Aorta (tissue), 5 donors: ENCODE measurements at regions not wholly inside any gene's neighbourhood (a gene's known extent, or its start where the extent isn't known, plus 50 kb on each side); places are given as distances from the start of the nearest gene placed in this dataset.

Experiments used
- ATAC-seq: fragments of 200-7000 bp; cut with Tn5 transposase; one replicate; pipeline ENCODE4 v1.9.1; 2022; ENCODE audit warnings: moderate library complexity; ENCODE audit not compliant: low FRiP score
- DNase-seq, 2 donors: peaks; one replicate each; pipeline ENCODE4 v3.0.0-alpha.2; 2020
- H3K27ac ChIP-seq, 2 donors: one replicate each; pipeline ENCODE4 v1.5.1; 2013; ENCODE audit warnings: low read length in 2 of 2, mild to moderate bottlenecking in 2 of 2, moderate library complexity in 2 of 2, control low read depth in 1 of 2, inconsistent platforms in 1 of 2, low read depth in 1 of 2
- H3K27me3 ChIP-seq, 2 donors: one replicate each; pipeline ENCODE4 v1.6.1; 2013; ENCODE audit warnings: control low read depth in 1 of 2, low read length in 1 of 2, mild to moderate bottlenecking in 1 of 2, moderate library complexity in 1 of 2; ENCODE audit not compliant: insufficient read depth in 2 of 2, control insufficient read depth in 1 of 2
- H3K36me3 ChIP-seq, 2 donors: one replicate each; pipeline ENCODE4 v1.6.1; 2013; ENCODE audit warnings: control low read depth in 1 of 2, low read length in 1 of 2, mild to moderate bottlenecking in 1 of 2; ENCODE audit not compliant: insufficient read depth in 2 of 2, control insufficient read depth in 1 of 2
- H3K4me1 ChIP-seq, 2 donors: one replicate each; pipeline ENCODE4 v1.6.1; 2013; ENCODE audit warnings: low read length in 2 of 2, control low read depth in 1 of 2, mild to moderate bottlenecking in 1 of 2, moderate library complexity in 1 of 2; ENCODE audit not compliant: insufficient read depth in 2 of 2, control insufficient read depth in 1 of 2
- H3K4me3 ChIP-seq, 2 donors: one replicate each; pipeline ENCODE4 v1.5.1; 2013; ENCODE audit warnings: low read length in 2 of 2, control low read depth in 1 of 2, mild to moderate bottlenecking in 1 of 2
- H3K9me3 ChIP-seq: one replicate; pipeline ENCODE4 v1.6.1; 2013; ENCODE audit warnings: mild to moderate bottlenecking, low read length; ENCODE audit not compliant: control insufficient read depth
- WGBS, 2 donors: extraction: QIAGEN DNeasy Blood & Tissue Kit; methylation state at CpG; one replicate each; pipeline ENCODE4 v1.1.7; 2013; 5-methylcytosine and 5-hydroxymethylcytosine counted together
- intact Hi-C, 2 donors: fragments of 100-400 bp; cut with DNase I; formaldehyde crosslinking; loops; one replicate each; pipeline versions ENCODE4 v1.14.2 to v1.15.0; 2022
- donor health status: healthy with polysubstance abuse.
- donor health status: Bipolar disorder and iron deficiency.
- donor health status: DM: no; HTN: no; CAD: no.
- donor health status: DM: no; HTN: no; CAD: no.
- donor health status: DM: yes; HTN: yes; CAD: no.

- H3K4me3 ChIP-seq, result no peak overlapping the region
- H3K4me1 ChIP-seq, result no peaks in the 10 kb centered on the region
- WGBS, 2 donors, result 92% methylated on average over 30 of the region's 30 CpGs
- no peaks in the 10 kb centered on the region for H3K27me3 ChIP-seq
- H3K27ac ChIP-seq, result no peak overlapping the region
- no peak for DNase-seq
- ATAC-seq, result no peak
- H3K9me3 ChIP-seq, result no peaks in the 10 kb centered on the region
- H3K36me3 ChIP-seq, result no peaks in the 10 kb centered on the region
- intact Hi-C loops, result no loop called here
Observed at GRCh38 chr7:340979-341694, 51.2 kb downstream of the FOXL3 start.

GRCh38 chr7:341841-342638, 52.1 kb downstream of the FOXL3 start:
- DNase-seq, result peak in 1 of 2 donors; percentile 71
- H3K4me3 ChIP-seq, result no peak overlapping the region
- WGBS, 2 donors, result 27 to 28% methylated on average over 27 of the region's 27 CpGs
- H3K27ac ChIP-seq, result no peak overlapping the region
- no peaks in the 10 kb centered on the region for H3K36me3 ChIP-seq
- H3K27me3 ChIP-seq, result no peaks in the 10 kb centered on the region
- peak; percentile 20 for ATAC-seq
- no peaks in the 10 kb centered on the region for H3K9me3 ChIP-seq
- no peaks in the 10 kb centered on the region for H3K4me1 ChIP-seq
- intact Hi-C loops, result no loop called here

GRCh38 chr7:342681-343216, 52.8 kb downstream of the FOXL3 start:
- WGBS, 2 donors, result 92 to 96% methylated on average over 10 of the region's 10 CpGs
- H3K27me3 ChIP-seq, result no peaks in the 10 kb centered on the region
- H3K4me1 ChIP-seq, result no peaks in the 10 kb centered on the region
- no peaks in the 10 kb centered on the region for H3K36me3 ChIP-seq
- H3K27ac ChIP-seq, result no peak overlapping the region
- ATAC-seq (no peak), DNase-seq (no peak)
- intact Hi-C loops, result no loop called here
- H3K4me3 ChIP-seq, result no peak overlapping the region
- no peaks in the 10 kb centered on the region for H3K9me3 ChIP-seq

GRCh38 chr7:343227-343822, 53.4 kb downstream of the FOXL3 start:
- WGBS, 2 donors, result 93 to 94% methylated on average over 33 of the region's 33 CpGs
- ATAC-seq (no peak), DNase-seq (no peak)
- intact Hi-C loops, result no loop called here
- Histone ChIP-seq H3K27me3 (no peaks in the 10 kb centered on the region), H3K27ac (no peak overlapping the region), H3K4me1 (no peaks in the 10 kb centered on the region), H3K4me3 (no peak overlapping the region), H3K36me3 (no peaks in the 10 kb centered on the region), H3K9me3 (no peaks in the 10 kb centered on the region)

GRCh38 chr7:343864-344607, 54.1 kb downstream of the FOXL3 start:
- ATAC-seq, result no peak

GRCh38 chr7:344608-344994, 54.6 kb downstream of the FOXL3 start:
- H3K9me3 ChIP-seq, result no peaks in the 10 kb centered on the region
- intact Hi-C loops, result no loop called here
- WGBS, 2 donors, result 91 to 97% methylated on average over 15 of the region's 15 CpGs
- no peak overlapping the region for H3K4me3 ChIP-seq
- ATAC-seq (no peak), DNase-seq (no peak)
- H3K27ac ChIP-seq, result no peak overlapping the region
- no peaks in the 10 kb centered on the region for H3K27me3 ChIP-seq
- H3K4me1 ChIP-seq, result no peaks in the 10 kb centered on the region
- H3K36me3 ChIP-seq, result no peaks in the 10 kb centered on the region

More at GRCh38 chr7:343864-344607, 54.1 kb downstream of the FOXL3 start:
- Histone ChIP-seq H3K36me3 (no peaks in the 10 kb centered on the region), H3K27me3 (no peaks in the 10 kb centered on the region), H3K4me3 (no peak overlapping the region), H3K27ac (no peak overlapping the region), H3K4me1 (no peaks in the 10 kb centered on the region), H3K9me3 (no peaks in the 10 kb centered on the region)
- no peak for DNase-seq
- WGBS, 2 donors, result 92 to 97% methylated on average over 24 to 25 of the region's 25 CpGs
- intact Hi-C loops, result no loop called here

- Histone ChIP-seq H3K9me3 (no peaks in the 10 kb centered on the region), H3K36me3 (no peaks in the 10 kb centered on the region), H3K27me3 (no peaks in the 10 kb centered on the region), H3K27ac (no peak overlapping the region), H3K4me1 (no peaks in the 10 kb centered on the region), H3K4me3 (no peak overlapping the region)
- ATAC-seq (no peak), DNase-seq (no peak)
- intact Hi-C loops, result no loop called here
- 94% methylated on average over 41 to 60 of the region's 60 CpGs for WGBS, 2 donors
Observed at GRCh38 chr7:346116-346898, 56.3 kb downstream of the FOXL3 start.
